H1 (cell line): ENCODE measurements at regions not wholly inside any gene's neighbourhood (a gene's known extent, or its start where the extent isn't known, plus 50 kb on each side); places are given as distances from the start of the nearest gene placed in this dataset.

Source experiments
- CTCF ChIA-PET: fragments of 300-600 bp; sonication (Branson Sonifier 250); formaldehyde crosslinking; loops from one replicate; lab custom pipeline; 2021; ENCODE audit not compliant: partially characterized antibody; lab: Charles Lee
- POLR2A ChIA-PET: fragments of 300-600 bp; sonication (Branson Sonifier 250); formaldehyde crosslinking; loops from one replicate; lab custom pipeline; 2021; ENCODE audit warnings: inconsistent platforms; ENCODE audit not compliant: partially characterized antibody; lab: Charles Lee
- DNase-seq, 2 experiments: peaks; one replicate each; pipeline versions ENCODE4 v3.0.0 to v3.0.0-alpha.2; 2010 to 2022; ENCODE audit warnings: low spot score in 2 of 2, low read depth in 1 of 2, mixed read lengths in 1 of 2
- FAIRE-seq: peaks from 2 replicates; lab custom pipeline; 2011; peaks lifted over from hg19 to GRCh38; lab: Jason Lieb, UNC
- H2AFZ ChIP-seq: 2 replicates; pipeline ENCODE4 v1.8.1; 2012; ENCODE audit warnings: low read length, inconsistent platforms
- H2AK5ac ChIP-seq: 2 replicates; pipeline ENCODE4 v1.6.1; 2013; ENCODE audit warnings: low read depth, low read length
- H2BK120ac ChIP-seq: replicated peaks from 2 replicates; pipeline ENCODE3; 2013; ENCODE audit warnings: low read depth, low read length, inconsistent platforms
- H2BK12ac ChIP-seq: 2 replicates; pipeline ENCODE4 v1.6.1; 2013; ENCODE audit warnings: low read depth, low read length
- H2BK15ac ChIP-seq: 2 replicates; pipeline ENCODE4 v1.6.1; 2013; ENCODE audit warnings: low read length
- H2BK20ac ChIP-seq: 2 replicates; pipeline ENCODE4 v1.6.1; 2013; ENCODE audit warnings: low read length
- H2BK5ac ChIP-seq: 2 replicates; pipeline ENCODE4 v1.6.1; 2013; ENCODE audit warnings: low read depth, low read length
- H3K14ac ChIP-seq: 2 replicates; pipeline ENCODE4 v1.6.1; 2013; ENCODE audit warnings: inconsistent platforms; ENCODE audit not compliant: insufficient read length
- H3K18ac ChIP-seq: 2 replicates; pipeline ENCODE4 v1.6.1; 2013; ENCODE audit warnings: low read length; ENCODE audit errors: extremely low read depth
- H3K23ac ChIP-seq: 2 replicates; pipeline ENCODE4 v1.6.1; 2013; ENCODE audit warnings: inconsistent platforms; ENCODE audit not compliant: insufficient read length
- H3K23me2 ChIP-seq: 2 replicates; pipeline ENCODE4 v1.6.1; 2013; ENCODE audit warnings: low read depth, low read length
- H3K27ac ChIP-seq: 2 replicates; pipeline ENCODE4 v1.6.1; 2011; ENCODE audit warnings: low read depth, low read length, inconsistent platforms
- H3K27me3 ChIP-seq, 4 experiments: replicated peaks in 1 of 4; 1 replicate in 1 of 4; 2 replicates in 3 of 4; pipeline versions ENCODE4 v1.6.1 to v1.8.1; 2011 to 2013; ENCODE audit warnings: low read length in 3 of 4, mild to moderate bottlenecking in 3 of 4, inconsistent platforms in 2 of 4, mixed read lengths in 2 of 4, moderate library complexity in 1 of 4; ENCODE audit not compliant: control insufficient read depth in 3 of 4, insufficient read depth in 3 of 4; ENCODE audit errors: extremely low read depth in 1 of 4
- H3K36me3 ChIP-seq, 4 experiments: 2 replicates each; pipeline versions ENCODE4 v1.6.1 to v1.8.1; 2011 to 2013; ENCODE audit warnings: mild to moderate bottlenecking in 4 of 4, low read length in 3 of 4, moderate library complexity in 2 of 4, control low read depth in 1 of 4, inconsistent platforms in 1 of 4; ENCODE audit not compliant: insufficient read depth in 4 of 4, control insufficient read depth in 2 of 4
- H3K4ac ChIP-seq: replicated peaks from 2 replicates; pipeline ENCODE3; 2013; ENCODE audit warnings: low read length, low read depth, mixed read lengths, inconsistent platforms; ENCODE audit not compliant: insufficient read length
- H3K4me1 ChIP-seq, 4 experiments: replicated peaks in 1 of 4; 1 replicate in 1 of 4; 2 replicates in 3 of 4; pipeline versions ENCODE4 v1.6.1 to v1.8.1; 2011 to 2013; ENCODE audit warnings: low read length in 3 of 4, inconsistent platforms in 2 of 4, mixed read lengths in 1 of 4; ENCODE audit not compliant: insufficient read depth in 4 of 4, control insufficient read depth in 3 of 4
- H3K4me2 ChIP-seq, 2 experiments: 2 replicates each; pipeline versions ENCODE4 v1.6.1 to v1.8.1; 2011 to 2013; ENCODE audit warnings: low read depth in 2 of 2, low read length in 2 of 2, control low read depth in 1 of 2, inconsistent platforms in 1 of 2, mild to moderate bottlenecking in 1 of 2; ENCODE audit not compliant: insufficient read depth in 1 of 2
- H3K4me3 ChIP-seq, 4 experiments: fragments of 200-600, 300-600 bp in 1 of 4; sonication (generic), shearing (Covaris generic), sonication (Bioruptor Twin) in 1 of 4; 2 replicates each; pipeline versions ENCODE4 v1.5.1 to v1.8.1; 2011 to 2016; ENCODE audit warnings: low read length in 4 of 4, low read depth in 3 of 4, control low read depth in 2 of 4, inconsistent platforms in 2 of 4, mild to moderate bottlenecking in 2 of 4, mixed read lengths in 1 of 4, moderate library complexity in 1 of 4; ENCODE audit not compliant: insufficient read depth in 2 of 4; ENCODE audit errors: extremely low read depth in 1 of 4
- H3K56ac ChIP-seq: replicated peaks from 2 replicates; pipeline ENCODE3; 2013; ENCODE audit warnings: low read depth, mild to moderate bottlenecking, mixed read lengths, low read length, inconsistent platforms; ENCODE audit not compliant: insufficient read length
- H3K79me1 ChIP-seq: 2 replicates; pipeline ENCODE4 v1.6.1; 2013; ENCODE audit warnings: low read depth, low read length, control low read depth
- H3K79me2 ChIP-seq, 2 experiments: 2 replicates each; pipeline versions ENCODE4 v1.6.1 to v1.8.1; 2012 to 2013; ENCODE audit warnings: low read length in 2 of 2, mild to moderate bottlenecking in 2 of 2, inconsistent platforms in 1 of 2; ENCODE audit not compliant: insufficient read depth in 2 of 2, control insufficient read depth in 1 of 2
- H3K9ac ChIP-seq, 4 experiments: replicated peaks in 1 of 4; 1 replicate in 1 of 4; 2 replicates in 3 of 4; pipeline versions ENCODE4 v1.6.1 to v1.8.1; 2011 to 2013; ENCODE audit warnings: low read depth in 3 of 4, low read length in 3 of 4, control low read depth in 2 of 4, mild to moderate bottlenecking in 2 of 4, moderate library complexity in 2 of 4, inconsistent platforms in 1 of 4; ENCODE audit errors: extremely low read depth in 1 of 4
- H3K9me3 ChIP-seq, 2 experiments: 2 replicates each; pipeline versions ENCODE4 v1.6.1 to v1.8.1; 2012 to 2013; ENCODE audit warnings: mild to moderate bottlenecking in 2 of 2, moderate library complexity in 2 of 2, control low read depth in 1 of 2, inconsistent platforms in 1 of 2, low read depth in 1 of 2, low read length in 1 of 2, mixed read lengths in 1 of 2; ENCODE audit not compliant: insufficient read depth in 2 of 2
- H4K20me1 ChIP-seq, 2 experiments: replicated peaks in 1 of 2; 2 replicates each; pipeline versions ENCODE3 to v1.8.1; 2011 to 2013; ENCODE audit warnings: inconsistent platforms in 2 of 2, low read length in 2 of 2, mild to moderate bottlenecking in 1 of 2; ENCODE audit not compliant: insufficient read depth in 2 of 2, control insufficient read depth in 1 of 2
- H4K5ac ChIP-seq: 2 replicates; pipeline ENCODE4 v1.6.1; 2013; ENCODE audit warnings: low read length, low read depth, mixed read lengths, inconsistent platforms; ENCODE audit not compliant: insufficient read length
- H4K8ac ChIP-seq: 2 replicates; pipeline ENCODE4 v1.8.0; 2013; ENCODE audit warnings: mild to moderate bottlenecking, moderate library complexity, low read length, inconsistent platforms; ENCODE audit not compliant: insufficient read depth; ENCODE audit errors: extremely low read depth
- H4K91ac ChIP-seq: replicated peaks from 2 replicates; pipeline ENCODE3; 2013; ENCODE audit warnings: low read length, mixed read lengths, inconsistent platforms; ENCODE audit not compliant: insufficient read length
- BRCA1 ChIP-seq: IDR thresholded peaks from 2 replicates; pipeline ENCODE4 v1.6.1; 2012; ENCODE audit warnings: low read depth, low read length, improper control_type of control experiment
- CBX5 ChIP-seq: fragments of 300-800, 300-1000 bp; sonication (generic); IDR thresholded peaks from 2 replicates; pipeline ENCODE4 v1.7.1; 2016; ENCODE audit warnings: antibody characterized with exemption, low read length, low read depth
- CHD2 ChIP-seq: IDR thresholded peaks from 2 replicates; pipeline ENCODE4 v1.6.1; 2012; ENCODE audit warnings: low read length, improper control_type of control experiment
- JUND ChIP-seq: IDR thresholded peaks from 2 replicates; pipeline ENCODE4 v1.6.1; 2011; ENCODE audit warnings: mild to moderate bottlenecking, improper control_type of control experiment, low read length
- POLR2A ChIP-seq, 2 experiments: IDR thresholded peaks; 1 replicate in 1 of 2; 2 replicates in 1 of 2; pipeline ENCODE4 v1.6.1; 2011; ENCODE audit warnings: low read depth in 2 of 2, low read length in 2 of 2, mild to moderate bottlenecking in 2 of 2; ENCODE audit errors: control extremely low read depth in 1 of 2
- POLR2AphosphoS5 ChIP-seq: IDR thresholded peaks from 2 replicates; pipeline ENCODE4 v1.6.1; 2011; ENCODE audit warnings: low read depth, low read length
- SIRT6 ChIP-seq: IDR thresholded peaks from one replicate; pipeline ENCODE4 v1.7.1; 2012; ENCODE audit warnings: low read length, inconsistent platforms
- SIX5 ChIP-seq: IDR thresholded peaks from 2 replicates; pipeline ENCODE4 v1.6.1; 2011; ENCODE audit warnings: mild to moderate bottlenecking, low read depth, low read length
- YY1 ChIP-seq: IDR thresholded peaks from 2 replicates; pipeline ENCODE4 v1.6.1; 2011; ENCODE audit warnings: low read depth, mild to moderate bottlenecking, low read length
- WGBS, 2 experiments: shearing (Covaris generic) in 1 of 2; methylation state at CpG; one replicate each; pipeline versions ENCODE4 v1.1.6 to v1.1.7; 2013 to 2015; ENCODE audit warnings: low lambda C conversion rate in 2 of 2, mixed read lengths in 2 of 2, inconsistent platforms in 1 of 2, low coverage in 1 of 2, missing lambda C conversion rate in 1 of 2; ENCODE audit not compliant: insufficient replicate concordance in 2 of 2, insufficient coverage in 1 of 2, insufficient read length in 1 of 2; ENCODE audit errors: extremely low coverage in 1 of 2, missing lambda C conversion rate in 1 of 2; 5-methylcytosine and 5-hydroxymethylcytosine counted together

DNA sequence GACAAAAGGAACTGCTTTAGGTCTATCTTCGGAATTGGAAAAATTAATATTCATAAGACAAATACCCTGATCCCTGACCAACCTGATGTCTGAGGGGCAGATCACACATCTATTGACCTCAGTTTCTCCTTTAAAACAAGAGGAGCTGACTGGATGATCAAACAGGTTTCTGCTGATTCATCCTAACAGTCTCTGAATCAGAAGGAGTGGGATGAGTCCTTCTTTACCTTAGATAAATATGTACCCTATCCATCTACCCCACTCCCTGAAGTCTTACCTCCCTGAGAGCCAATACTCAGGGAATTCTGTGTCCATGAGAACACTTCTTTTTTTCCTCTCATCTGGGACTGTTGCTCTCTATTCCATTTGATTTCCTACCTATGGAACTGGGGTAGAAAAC lies 80.3 kb upstream of the CRHR1 start:
- no peak overlapping the region for H2AK5ac ChIP-seq
- WGBS, 2 experiments = 88% methylated on average over 1 of the region's 1 CpG; no CpG with 5 or more reads in 1 of the 2 experiments

More for the DNA sequence above, 80.3 kb upstream of the CRHR1 start:
- Histone ChIP-seq H2BK120ac (no peak overlapping the region), H3K9me3 (no peaks in the 10 kb centered on the region), H2BK12ac (no peak overlapping the region), H3K9ac (no peak overlapping the region), H4K20me1 (peaks cover 2 to 4% of the 10 kb centered on the region in 2 experiments), H2BK20ac (no peak overlapping the region), H2BK5ac (no peak overlapping the region), H4K91ac (no peak overlapping the region), H3K27me3 (peaks cover 0 to 2% (median 0%) of the 10 kb centered on the region in 4 experiments; a peak in 2 of 7 replicates), H4K8ac (no peak overlapping the region), H3K79me1 (no peaks in the 10 kb centered on the region), H3K23me2 (no peaks in the 10 kb centered on the region; the same call in 1 of the 2 replicates), H3K14ac (no peak overlapping the region), H3K27ac (no peak overlapping the region), H3K36me3 (no peaks in the 10 kb centered on the region), H2BK15ac (no peak overlapping the region), H3K23ac (no peak overlapping the region), H3K18ac (no peak overlapping the region), H3K79me2 (no peaks in the 10 kb centered on the region), H3K56ac (no peak overlapping the region), H3K4ac (no peak overlapping the region), H4K5ac (no peak overlapping the region), H2AFZ (no peak overlapping the region), H3K4me3 (no peak overlapping the region), H3K4me1 (peaks cover 0 to 7% (median 3%) of the 10 kb centered on the region in 4 experiments; a peak in 5 of 7 replicates), H3K4me2 (no peak overlapping the region)
- TF ChIP-seq JUND = no peak
- no peak for TF ChIP-seq YY1
- TF ChIP-seq SIX5 = no peak
- TF ChIP-seq CBX5 = no peak
- no peak for TF ChIP-seq POLR2A (IDR thresholded peaks at IDR 0.05; ENCODE audit: control extremely low read depth in 1 of 2, low read depth in 2 of 2, low read length in 2 of 2)
- TF ChIP-seq POLR2AphosphoS5 = no peak
- no peak for TF ChIP-seq BRCA1
- no peak for TF ChIP-seq SIRT6
- TF ChIP-seq CHD2 = no peak
- ChIA-PET CTCF (interaction anchor here (1.4 to 7.4 kb wide), 5 partner anchors 17 to 267 kb away, joined by 3 to 35 read pairs (median 4); no protein-coding TSS in a partner anchor), POLR2A (no interaction called here)
- FAIRE-seq (no peak), DNase-seq (no peak)
